Coronary artery (tissue), 2 donors: ENCODE measurements at regions not wholly inside any gene's neighbourhood (a gene's known extent, or its start where the extent isn't known, plus 50 kb on each side); places are given as distances from the start of the nearest gene placed in this dataset.

Source experiments
- DNase-seq: peaks from one replicate; pipeline ENCODE4 v3.0.0-alpha.2; 2017; ENCODE audit warnings: low spot score
- H3K27ac ChIP-seq, 2 donors: fragments of 200-600 bp; sonication (generic); one replicate each; pipeline ENCODE4 v1.5.1; 2016 to 2019
- H3K4me3 ChIP-seq: fragments of 200-600 bp; sonication (generic); 2 replicates; pipeline ENCODE4 v1.5.1; 2016; ENCODE audit warnings: mild to moderate bottlenecking, moderate library complexity
- CTCF ChIP-seq: fragments of 200-600 bp; sonication (generic); IDR thresholded peaks from one replicate; pipeline ENCODE4 v1.5.1; 2019; ENCODE audit warnings: antibody characterized with exemption

- no peak for TF ChIP-seq CTCF
- Histone ChIP-seq H3K27ac (no peak overlapping the region), H3K4me3 (no peak overlapping the region)
- DNase-seq = no peak
Observed at GRCh38 chr13:111469450-111469849, 149.0 kb downstream of the TEX29 start.

- peak; percentile 21 for DNase-seq
- H3K27ac ChIP-seq = no peak overlapping the region
- no peak overlapping the region for H3K4me3 ChIP-seq
- TF ChIP-seq CTCF = no peak
Observed at GRCh38 chr13:111469916-111470506, 149.6 kb downstream of the TEX29 start.

- H3K4me3 ChIP-seq = no peak overlapping the region
- H3K27ac ChIP-seq = no peak overlapping the region
- peak; percentile 33 for DNase-seq
- TF ChIP-seq CTCF = no peak
Observed at GRCh38 chr13:111470933-111471332, 150.5 kb downstream of the TEX29 start.

- Histone ChIP-seq H3K4me3 (no peak overlapping the region), H3K27ac (no peak overlapping the region)
- DNase-seq = peak; percentile 31
- no peak for TF ChIP-seq CTCF
Observed at GRCh38 chr13:111472083-111472482, 151.6 kb downstream of the TEX29 start.

- DNase-seq = peak; percentile 45
- no peak overlapping the region for H3K4me3 ChIP-seq
- no peak for TF ChIP-seq CTCF
- H3K27ac ChIP-seq = no peak overlapping the region
Observed at GRCh38 chr13:111472559-111473460, 152.4 kb downstream of the TEX29 start.

- TF ChIP-seq CTCF = peak; percentile 23
- DNase-seq = peak; percentile 60
- Histone ChIP-seq H3K4me3 (no peak overlapping the region), H3K27ac (no peak overlapping the region)
Observed at GRCh38 chr13:111474136-111475002, 153.9 kb downstream of the TEX29 start.
